ENCODE measurements at regions not wholly inside any gene's neighbourhood (a gene's known extent, or its start where the extent isn't known, plus 50 kb on each side); places are given as distances from the start of the nearest gene placed in this dataset.

DNA sequence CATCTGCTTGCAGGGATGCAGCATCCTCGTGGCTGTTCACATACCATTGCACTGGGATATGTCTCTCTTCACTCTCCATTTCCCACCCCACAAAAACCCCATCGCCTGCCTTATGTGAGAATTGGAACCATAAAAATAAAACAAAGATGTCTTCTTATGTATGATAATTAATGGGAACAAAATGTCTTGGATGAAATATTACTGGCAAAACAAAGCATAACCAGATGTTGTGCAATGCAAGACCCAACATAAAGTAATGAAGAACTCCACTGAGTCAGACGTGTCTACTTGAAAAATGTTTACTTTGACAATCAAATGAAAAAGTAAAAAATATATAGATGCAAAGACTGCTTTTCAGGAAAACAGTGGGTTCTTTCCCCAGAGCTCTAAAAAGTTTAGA lies 611.3 kb upstream of the SYT4 start:
- TF ChIP-seq, protein P1, sequence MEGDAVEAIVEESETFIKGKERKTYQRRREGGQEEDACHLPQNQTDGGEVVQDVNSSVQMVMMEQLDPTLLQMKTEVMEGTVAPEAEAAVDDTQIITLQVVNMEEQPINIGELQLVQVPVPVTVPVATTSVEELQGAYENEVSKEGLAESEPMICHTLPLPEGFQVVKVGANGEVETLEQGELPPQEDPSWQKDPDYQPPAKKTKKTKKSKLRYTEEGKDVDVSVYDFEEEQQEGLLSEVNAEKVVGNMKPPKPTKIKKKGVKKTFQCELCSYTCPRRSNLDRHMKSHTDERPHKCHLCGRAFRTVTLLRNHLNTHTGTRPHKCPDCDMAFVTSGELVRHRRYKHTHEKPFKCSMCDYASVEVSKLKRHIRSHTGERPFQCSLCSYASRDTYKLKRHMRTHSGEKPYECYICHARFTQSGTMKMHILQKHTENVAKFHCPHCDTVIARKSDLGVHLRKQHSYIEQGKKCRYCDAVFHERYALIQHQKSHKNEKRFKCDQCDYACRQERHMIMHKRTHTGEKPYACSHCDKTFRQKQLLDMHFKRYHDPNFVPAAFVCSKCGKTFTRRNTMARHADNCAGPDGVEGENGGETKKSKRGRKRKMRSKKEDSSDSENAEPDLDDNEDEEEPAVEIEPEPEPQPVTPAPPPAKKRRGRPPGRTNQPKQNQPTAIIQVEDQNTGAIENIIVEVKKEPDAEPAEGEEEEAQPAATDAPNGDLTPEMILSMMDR (IDR thresholded peaks at IDR 0.05; ENCODE audit: insufficient read depth, low read length) = no peak
- no peak overlapping the region for H3K4me3 ChIP-seq (ENCODE audit: low read depth, low read length)
- peak; percentile 33 for DNase-seq (ENCODE audit: low read depth)

DNA sequence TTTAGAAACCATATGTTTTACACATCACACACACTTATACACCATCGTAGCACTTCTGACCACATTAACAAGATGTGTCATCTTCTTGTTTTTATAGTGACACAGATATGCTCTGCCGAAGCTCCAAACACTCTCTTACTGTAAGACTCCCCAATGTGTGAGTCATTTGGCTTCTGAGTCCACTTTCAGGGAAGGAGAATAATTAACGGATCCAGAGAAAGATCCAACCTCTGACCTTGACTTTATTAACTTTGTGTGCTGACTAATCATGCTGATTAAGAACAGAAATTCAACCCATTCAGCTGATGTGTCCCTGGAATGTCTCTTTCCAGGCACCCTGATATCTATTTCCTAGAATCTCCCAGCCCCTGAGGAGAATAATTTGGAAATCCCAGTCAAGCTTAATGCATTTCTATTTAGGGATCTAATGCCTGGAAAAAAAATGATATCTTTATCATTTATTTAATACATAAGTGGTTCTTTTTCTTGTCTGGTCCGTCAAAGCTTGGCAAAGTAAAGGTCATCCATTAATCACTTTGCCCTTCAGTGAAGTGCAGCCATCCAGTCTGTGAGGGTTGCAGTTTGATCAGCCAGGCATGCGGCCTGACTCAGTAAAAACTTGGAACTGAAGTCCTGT lies 615.8 kb upstream of the SYT4 start:
- peak; percentile 96 for DNase-seq (ENCODE audit: low read depth)
- H3K4me3 ChIP-seq (ENCODE audit: low read depth, low read length) = no peak overlapping the region
- TF ChIP-seq, protein P1 (IDR thresholded peaks at IDR 0.05; ENCODE audit: insufficient read depth, low read length) = no peak

DNA sequence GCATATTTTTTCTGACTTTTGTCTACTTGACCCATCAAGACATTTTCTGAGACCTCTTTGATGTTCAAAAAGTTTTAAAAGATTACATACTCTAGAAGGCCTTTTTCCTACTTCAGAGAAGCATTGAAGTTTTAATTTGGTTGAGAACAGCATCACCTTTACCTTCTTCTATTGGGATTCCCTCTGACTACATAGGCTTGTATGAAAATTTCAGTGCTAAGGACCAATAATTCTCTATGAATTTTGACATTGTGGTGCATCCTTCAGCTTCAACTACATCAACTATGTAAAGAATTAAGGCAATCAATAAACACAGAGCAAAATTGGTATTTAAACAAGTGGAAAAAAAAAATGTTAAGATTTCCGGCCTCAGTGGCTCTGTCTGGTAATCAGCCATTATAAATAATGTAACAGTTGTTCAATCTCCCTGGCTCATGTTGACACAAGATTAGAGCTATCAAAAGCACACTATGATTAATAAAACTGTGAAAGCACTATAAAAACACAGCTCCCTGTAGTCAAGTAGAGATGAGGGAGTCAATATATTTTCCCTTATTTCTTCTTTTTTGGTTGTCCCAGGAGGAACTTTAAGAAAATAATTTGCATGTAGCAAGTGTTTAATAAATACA lies 627.0 kb upstream of the SYT4 start:
- TF ChIP-seq, protein P1 (IDR thresholded peaks at IDR 0.05; ENCODE audit: insufficient read depth, low read length) = no peak
- H3K4me3 ChIP-seq (ENCODE audit: low read depth, low read length) = no peak overlapping the region
- DNase-seq (ENCODE audit: low read depth) = no peak

DNA sequence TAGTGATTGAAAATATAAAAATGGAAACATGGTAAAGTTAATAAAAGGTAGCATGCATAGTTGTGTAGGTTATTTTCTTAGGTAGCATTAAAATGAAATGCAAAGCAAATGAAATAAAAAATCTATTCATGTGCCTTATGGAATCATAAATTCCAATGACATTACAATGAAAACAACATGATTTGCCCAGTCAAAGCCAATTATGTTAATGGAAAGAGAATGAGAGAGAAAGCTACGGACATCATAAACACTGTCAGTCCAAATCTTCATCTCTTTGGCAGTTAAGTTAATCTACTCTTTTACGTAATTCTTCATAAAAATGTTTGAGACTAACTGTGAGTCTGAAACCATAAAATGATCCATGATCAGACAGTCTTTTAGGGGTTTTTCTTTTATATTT lies 636.7 kb upstream of the SYT4 start:
- H3K4me3 ChIP-seq (ENCODE audit: low read depth, low read length) = no peak overlapping the region
- DNase-seq (ENCODE audit: low read depth) = no peak
- TF ChIP-seq, protein P1 (IDR thresholded peaks at IDR 0.05; ENCODE audit: insufficient read depth, low read length) = no peak

DNA sequence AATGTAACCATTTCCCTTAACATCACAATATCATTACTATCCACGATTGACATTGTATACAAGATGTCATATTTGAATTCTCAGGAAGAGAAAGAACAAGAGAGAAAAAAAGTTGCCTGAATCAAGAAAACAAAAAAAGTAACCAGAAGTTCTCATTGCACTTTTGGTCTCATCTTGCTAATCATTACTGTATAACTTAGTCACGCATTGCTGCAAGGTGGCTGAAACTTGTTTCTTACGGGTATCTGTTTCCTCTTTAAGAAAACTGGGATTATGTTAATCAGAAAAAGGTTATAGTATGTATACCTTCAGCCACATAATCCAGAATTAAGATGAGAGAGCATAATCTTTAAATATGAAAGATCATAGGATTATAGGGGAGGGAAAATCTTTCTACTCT lies 639.7 kb upstream of the SYT4 start:
- TF ChIP-seq, protein P1 (IDR thresholded peaks at IDR 0.05; ENCODE audit: insufficient read depth, low read length) = no peak
- DNase-seq (ENCODE audit: low read depth) = no peak
- no peak overlapping the region for H3K4me3 ChIP-seq (ENCODE audit: low read depth, low read length)

DNA sequence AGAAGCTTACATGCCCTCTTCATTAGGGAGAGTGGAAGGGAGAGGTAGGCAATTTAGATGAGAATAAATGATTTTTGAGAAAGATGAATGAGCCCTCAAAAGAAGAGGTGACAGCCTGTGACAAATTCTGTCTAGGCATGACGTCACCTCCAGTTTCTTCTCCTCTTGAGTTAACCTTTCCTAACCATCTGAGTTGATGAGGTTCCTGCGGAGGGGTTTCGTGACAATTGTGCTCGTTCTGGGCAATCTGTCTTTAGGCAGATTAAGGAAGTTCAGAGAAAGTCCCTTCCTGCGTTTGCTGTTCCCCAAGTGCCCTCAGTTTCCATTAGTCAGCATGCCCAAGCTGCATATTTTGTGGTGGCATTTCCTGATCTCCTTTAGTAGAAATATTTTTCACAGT lies 640.2 kb upstream of the SYT4 start:
- TF ChIP-seq, protein P1 (IDR thresholded peaks at IDR 0.05; ENCODE audit: insufficient read depth, low read length) = no peak
- H3K4me3 ChIP-seq (ENCODE audit: low read depth, low read length) = no peak overlapping the region
- no peak for DNase-seq (ENCODE audit: low read depth)

All from fibroblast of the aortic adventitia (primary cell).